PC-3 (cell line): ENCODE measurements at regions not wholly inside any gene's neighbourhood (a gene's known extent, or its start where the extent isn't known, plus 50 kb on each side); places are given as distances from the start of the nearest gene placed in this dataset.

Experiments used
- ATAC-seq: fragments of 200-7000 bp; cut with Tn5 transposase; 2 replicates; pipeline ENCODE4 v1.9.1; 2020; ENCODE audit warnings: mild to moderate bottlenecking, moderate library complexity
- BruUV-seq: library from RNA; stranded (reverse); fragments of 400-500 nt; replicated peaks from 2 replicates; lab custom pipeline; 2021; lab: Mats Ljungman, UMichigan
- CTCF ChIA-PET: fragments of 300-600 bp; sonication (Branson Sonifier 250); formaldehyde crosslinking; loops from one replicate; lab custom pipeline; 2022; ENCODE audit warnings: antibody characterized with exemption; lab: Charles Lee
- POLR2A ChIA-PET: fragments of 300-600 bp; sonication (Branson Sonifier 250); formaldehyde crosslinking; loops from one replicate; lab custom pipeline; 2022; ENCODE audit warnings: antibody characterized with exemption; ENCODE audit not compliant: unreplicated experiment; lab: Charles Lee
- DNase-seq: peaks from one replicate; pipeline ENCODE4 v3.0.0-alpha.2; 2015
- H2AFZ ChIP-seq: fragments of 300-600 bp; sonication (generic); 2 replicates; pipeline ENCODE4 v1.6.0; 2016; ENCODE audit warnings: antibody characterized with exemption, low read length
- H3F3A ChIP-seq: fragments of 300-600 bp; sonication (generic); one replicate; pipeline ENCODE4 v1.6.0; 2017; ENCODE audit warnings: antibody characterized with exemption, low read length, control low read depth, mild to moderate bottlenecking; ENCODE audit not compliant: unreplicated experiment
- H3K27ac ChIP-seq: fragments of 300-600 bp; sonication (generic); 2 replicates; pipeline ENCODE4 v1.5.1; 2016; ENCODE audit warnings: mild to moderate bottlenecking, low read length
- H3K27me3 ChIP-seq: fragments of 300-600 bp; sonication (generic); 2 replicates; pipeline ENCODE4 v1.6.1; 2016; ENCODE audit warnings: low read length, mixed read lengths
- H3K36me3 ChIP-seq: fragments of 300-600 bp; sonication (generic); 2 replicates; pipeline ENCODE4 v1.6.1; 2016; ENCODE audit warnings: low read depth, mixed run types, low read length, mixed read lengths
- H3K4me1 ChIP-seq: fragments of 300-600 bp; sonication (generic); 2 replicates; pipeline ENCODE4 v1.5.1; 2016; ENCODE audit warnings: low read length; ENCODE audit not compliant: insufficient read depth
- H3K4me2 ChIP-seq: fragments of 300-600 bp; sonication (generic); 2 replicates; pipeline ENCODE4 v1.6.0; 2016; ENCODE audit warnings: low read length
- H3K4me3 ChIP-seq: fragments of 300-600 bp; sonication (generic); 2 replicates; pipeline ENCODE4 v1.5.1; 2016; ENCODE audit warnings: mild to moderate bottlenecking, low read length, mixed read lengths
- H3K79me2 ChIP-seq: fragments of 300-600 bp; sonication (generic); 2 replicates; pipeline ENCODE4 v1.6.1; 2017; ENCODE audit warnings: low read length, mixed read lengths
- H3K9ac ChIP-seq: fragments of 300-600 bp; sonication (generic); 2 replicates; pipeline ENCODE4 v1.6.0; 2016; ENCODE audit warnings: mild to moderate bottlenecking, low read length
- H3K9me2 ChIP-seq: fragments of 300-600 bp; sonication (generic); replicated peaks from 2 replicates; pipeline ENCODE4 v1.6.1; 2016; ENCODE audit warnings: mixed run types, low read length, mixed read lengths
- H3K9me3 ChIP-seq: fragments of 300-600 bp; sonication (generic); 2 replicates; pipeline ENCODE4 v1.6.1; 2016; ENCODE audit warnings: low read length, mixed read lengths
- H4K20me1 ChIP-seq: fragments of 300-600 bp; sonication (generic); 2 replicates; pipeline ENCODE4 v1.6.1; 2016; ENCODE audit warnings: low read length, mixed read lengths
- CTCF ChIP-seq: fragments of 300-600 bp; sonication (generic); conservative IDR thresholded peaks from 2 replicates; pipeline ENCODE4 v1.5.1; 2017; ENCODE audit warnings: antibody characterized with exemption, low read depth, mild to moderate bottlenecking, low read length
- EZH2 ChIP-seq: fragments of 300-600 bp; sonication (generic); IDR thresholded peaks from one replicate; pipeline ENCODE4 v1.6.1; 2017; ENCODE audit warnings: antibody characterized with exemption, mild to moderate bottlenecking, low read length; ENCODE audit not compliant: unreplicated experiment
- EZH2phosphoT487 ChIP-seq: fragments of 300-600 bp; sonication (generic); IDR thresholded peaks from 2 replicates; pipeline ENCODE4 v1.6.1; 2018; ENCODE audit warnings: mild to moderate bottlenecking, antibody characterized with exemption, low read length, borderline replicate concordance
- intact Hi-C: fragments of 100-400 bp; cut with micrococcal nuclease; formaldehyde crosslinking; loops from 2 replicates; pipeline ENCODE4 v1.9.0; 2023

- ATAC-seq (no peak), DNase-seq (no peak)
- POLR2A ChIA-PET, result no interaction called here
- no peaks in the 10 kb centered on the region for H4K20me1 ChIP-seq
- no peaks in the 10 kb centered on the region for H3K27me3 ChIP-seq
- H3K9ac ChIP-seq, result no peak overlapping the region
- no peak overlapping the region for H3K4me3 ChIP-seq
- no TSS peak for BruUV-seq
- no peaks in the 10 kb centered on the region for H3F3A ChIP-seq
- no peak for TF ChIP-seq CTCF
- TF ChIP-seq EZH2, result no peak
- no peak for TF ChIP-seq EZH2phosphoT487
- CTCF ChIA-PET, result interaction anchor here (0.6 kb wide), 1 partner anchor 362 kb away, joined by 3 read pairs; no protein-coding TSS in a partner anchor
- H3K9me2 ChIP-seq, result no peaks in the 10 kb centered on the region
- no peaks in the 10 kb centered on the region for H3K4me1 ChIP-seq
- intact Hi-C loops, result no loop called here
- no peak overlapping the region for H2AFZ ChIP-seq
- no peak overlapping the region for H3K27ac ChIP-seq
- H3K79me2 ChIP-seq, result no peaks in the 10 kb centered on the region
- H3K4me2 ChIP-seq, result no peak overlapping the region
- no peaks in the 10 kb centered on the region for H3K9me3 ChIP-seq
- H3K36me3 ChIP-seq, result no peaks in the 10 kb centered on the region
Observed at GRCh38 chr3:137468446-137468845, 295.7 kb upstream of the SOX14 start.

GRCh38 chr3:137469263-137469662 is 294.9 kb upstream of the SOX14 start:
- intact Hi-C loops, result no loop called here
- H3K4me2 ChIP-seq, result no peak overlapping the region
- H3K27ac ChIP-seq, result no peak overlapping the region
- no peaks in the 10 kb centered on the region for H4K20me1 ChIP-seq
- no peak overlapping the region for H3K4me3 ChIP-seq
- POLR2A ChIA-PET, result no interaction called here
- H3K9me2 ChIP-seq, result no peaks in the 10 kb centered on the region
- no peaks in the 10 kb centered on the region for H3F3A ChIP-seq
- no peak overlapping the region for H3K9ac ChIP-seq
- BruUV-seq, result no TSS peak
- TF ChIP-seq CTCF, result no peak
- no peak for TF ChIP-seq EZH2phosphoT487
- TF ChIP-seq EZH2, result no peak
- no peaks in the 10 kb centered on the region for H3K4me1 ChIP-seq
- no peaks in the 10 kb centered on the region for H3K79me2 ChIP-seq
- no peaks in the 10 kb centered on the region for H3K27me3 ChIP-seq
- ATAC-seq (no peak), DNase-seq (no peak)
- no peaks in the 10 kb centered on the region for H3K9me3 ChIP-seq
- CTCF ChIA-PET, result no interaction called here
- H2AFZ ChIP-seq, result no peak overlapping the region
- H3K36me3 ChIP-seq, result no peaks in the 10 kb centered on the region

- Histone ChIP-seq H2AFZ (no peak overlapping the region), H3K79me2 (no peaks in the 10 kb centered on the region), H3K27ac (no peak overlapping the region), H4K20me1 (no peaks in the 10 kb centered on the region), H3K27me3 (no peaks in the 10 kb centered on the region), H3K36me3 (no peaks in the 10 kb centered on the region), H3K4me2 (no peak overlapping the region), H3K9me2 (no peaks in the 10 kb centered on the region), H3F3A (no peaks in the 10 kb centered on the region), H3K4me3 (no peak overlapping the region), H3K4me1 (no peaks in the 10 kb centered on the region), H3K9me3 (no peaks in the 10 kb centered on the region), H3K9ac (no peak overlapping the region)
- CTCF ChIA-PET, result no interaction called here
- POLR2A ChIA-PET, result no interaction called here
- TF ChIP-seq CTCF (no peak), EZH2phosphoT487 (no peak), EZH2 (no peak)
- ATAC-seq, result no peak
- DNase-seq, result no peak
- BruUV-seq, result no TSS peak
- intact Hi-C loops, result no loop called here
Observed at GRCh38 chr3:137471130-137471529, 293.0 kb upstream of the SOX14 start.
